Endothelial cell of umbilical vein (primary cell): ENCODE measurements at regions not wholly inside any gene's neighbourhood (a gene's known extent, or its start where the extent isn't known, plus 50 kb on each side); places are given as distances from the start of the nearest gene placed in this dataset.

ENCODE experiments used
- BruUV-seq: library from RNA; stranded (reverse); fragments of 400-500 nt; replicated peaks from 2 replicates; lab custom pipeline; 2021; lab: Mats Ljungman, UMichigan
- CTCF ChIA-PET: fragments of 300-600, 350-600 bp; sonication (Branson Sonifier 250); formaldehyde crosslinking; loops from one replicate; lab custom pipeline; 2021; ENCODE audit warnings: antibody characterized with exemption, inconsistent platforms; lab: Charles Lee
- POLR2A ChIA-PET: fragments of 300-600, 350-600 bp; sonication (Branson Sonifier 250); formaldehyde crosslinking; loops from one replicate; lab custom pipeline; 2021; ENCODE audit warnings: antibody characterized with exemption, inconsistent platforms; lab: Charles Lee
- DNase-seq: peaks from one replicate; pipeline ENCODE4 v3.0.0-alpha.2; 2011; ENCODE audit warnings: low read depth, low spot score
- FAIRE-seq: peaks from 2 replicates; lab custom pipeline; 2011; peaks lifted over from hg19 to GRCh38; lab: Jason Lieb, UNC
- H2AFZ ChIP-seq: 2 replicates; pipeline ENCODE4 v1.6.0; 2012; ENCODE audit warnings: low read depth, low read length, control low read depth, inconsistent platforms
- H3K27ac ChIP-seq: 2 replicates; pipeline ENCODE4 v1.5.1; 2011; ENCODE audit warnings: low read depth, mild to moderate bottlenecking, control low read depth, low read length, moderate library complexity; ENCODE audit not compliant: insufficient read depth
- H3K27me3 ChIP-seq, 2 experiments: 2 replicates each; pipeline versions ENCODE4 v1.6.0 to v1.6.1; 2011; ENCODE audit warnings: low read length in 2 of 2, mixed read lengths in 1 of 2; ENCODE audit not compliant: control insufficient read depth in 2 of 2, insufficient read depth in 2 of 2
- H3K36me3 ChIP-seq, 2 experiments: 2 replicates in 1 of 2; 3 replicates in 1 of 2; pipeline ENCODE4 v1.5.1; 2011; ENCODE audit warnings: low read length in 2 of 2, mild to moderate bottlenecking in 1 of 2, moderate library complexity in 1 of 2; ENCODE audit not compliant: control insufficient read depth in 2 of 2, insufficient read depth in 2 of 2; ENCODE audit errors: extremely low read depth in 1 of 2
- H3K4me1 ChIP-seq: 3 replicates; pipeline ENCODE4 v1.5.1; 2011; ENCODE audit warnings: mild to moderate bottlenecking, low read length; ENCODE audit not compliant: control insufficient read depth, insufficient read depth; ENCODE audit errors: extremely low read depth
- H3K4me2 ChIP-seq: 2 replicates; pipeline ENCODE4 v1.6.1; 2011; ENCODE audit warnings: low read length, control low read depth, mixed read lengths; ENCODE audit not compliant: insufficient read depth
- H3K4me3 ChIP-seq, 3 experiments: fragments of 200-600 bp in 1 of 3; sonication (generic), shearing (Covaris generic) in 1 of 3; replicated peaks in 1 of 3; 2 replicates each; pipeline ENCODE4 v1.5.1; 2011 to 2016; ENCODE audit warnings: control low read depth in 3 of 3, low read length in 3 of 3, mild to moderate bottlenecking in 2 of 3, inconsistent platforms in 1 of 3, low read depth in 1 of 3, moderate library complexity in 1 of 3; ENCODE audit not compliant: insufficient read depth in 1 of 3
- H3K79me2 ChIP-seq: 2 replicates; pipeline ENCODE4 v1.6.0; 2012; ENCODE audit warnings: low read length, inconsistent platforms; ENCODE audit not compliant: control insufficient read depth, insufficient read depth
- H3K9ac ChIP-seq: replicated peaks from 2 replicates; pipeline ENCODE3; 2011; ENCODE audit warnings: low read length, control low read depth; ENCODE audit not compliant: insufficient read depth; ENCODE audit errors: extremely low read depth
- H3K9me1 ChIP-seq: replicated peaks from 3 replicates; pipeline ENCODE4 v1.6.0; 2011; ENCODE audit warnings: mild to moderate bottlenecking, low read length; ENCODE audit not compliant: control insufficient read depth, insufficient read depth; ENCODE audit errors: extremely low read depth
- H3K9me3 ChIP-seq: replicated peaks from 2 replicates; pipeline ENCODE4 v1.5.1; 2012; ENCODE audit warnings: low read length, inconsistent platforms; ENCODE audit not compliant: control insufficient read depth, insufficient read depth
- H4K20me1 ChIP-seq: replicated peaks from 2 replicates; pipeline ENCODE3; 2011; ENCODE audit warnings: mild to moderate bottlenecking, low read length; ENCODE audit not compliant: control insufficient read depth, insufficient read depth; ENCODE audit errors: extremely low read depth
- CTCF ChIP-seq, 2 donors: IDR thresholded peaks; 1 replicate in 1 of 2; 2 replicates in 1 of 2; pipeline ENCODE4 v1.5.1; 2011; ENCODE audit warnings: low read length in 2 of 2, mild to moderate bottlenecking in 2 of 2, moderate library complexity in 2 of 2, control low read depth in 1 of 2, inconsistent platforms in 1 of 2, low read depth in 1 of 2; ENCODE audit not compliant: insufficient read depth in 1 of 2; ENCODE audit errors: extremely low read depth in 1 of 2
- EZH2 ChIP-seq: IDR thresholded peaks from 2 replicates; pipeline ENCODE4 v1.6.1; 2012; ENCODE audit warnings: borderline replicate concordance, low read depth, mild to moderate bottlenecking, moderate library complexity, low read length, inconsistent platforms; ENCODE audit not compliant: severe bottlenecking
- FOS ChIP-seq: IDR thresholded peaks from 2 replicates; pipeline ENCODE4 v1.6.1; 2011; ENCODE audit warnings: mild to moderate bottlenecking, low read length, moderate library complexity, borderline replicate concordance; ENCODE audit not compliant: insufficient read depth
- GATA2 ChIP-seq: IDR thresholded peaks from 2 replicates; pipeline ENCODE4 v1.7.0; 2011; ENCODE audit warnings: low read depth, mild to moderate bottlenecking, moderate library complexity, mixed read lengths, low read length; ENCODE audit not compliant: insufficient read length, insufficient read depth
- JUN ChIP-seq: IDR thresholded peaks from 2 replicates; pipeline ENCODE4 v1.6.1; 2011; ENCODE audit warnings: borderline replicate concordance, low read depth; ENCODE audit not compliant: insufficient read length, insufficient read depth
- MYC ChIP-seq: IDR thresholded peaks from one replicate; pipeline ENCODE4 v1.6.1; 2011; ENCODE audit warnings: mild to moderate bottlenecking, low read depth, low read length
- dilution Hi-C: fragments of 300-500 bp; cut with MboI; formaldehyde crosslinking; loops from one replicate; pipeline ENCODE4 v1.15.0; 2019; ENCODE audit warnings: low sequenced_read_pairs; ENCODE audit not compliant: extremely low pct_ligation_motif_present
- intact Hi-C: fragments of 100-400 bp; cut with micrococcal nuclease; formaldehyde crosslinking; loops from one replicate; pipeline ENCODE4 v1.10.0; 2022

GRCh38 chr3:147756476-147756875, 347.3 kb downstream of the ZIC1 start:
- dilution Hi-C loops, result no loop called here
- no peak overlapping the region for H3K4me3 ChIP-seq
- intact Hi-C loops, result no loop called here
- DNase-seq (no peak), FAIRE-seq (no peak)
- H3K79me2 ChIP-seq, result no peaks in the 10 kb centered on the region
- BruUV-seq, result no TSS peak
- TF ChIP-seq GATA2 (no peak), EZH2 (no peak), MYC (no peak), CTCF (IDR thresholded peaks at IDR 0.05; ENCODE audit: extremely low read depth in 1 of 2, insufficient read depth in 1 of 2, low read depth in 1 of 2, low read length in 2 of 2) (no peak), JUN (no peak), FOS (no peak)
- no peaks in the 10 kb centered on the region for H3K9me1 ChIP-seq
- no peak overlapping the region for H2AFZ ChIP-seq
- H3K9me3 ChIP-seq, result no peaks in the 10 kb centered on the region
- H3K4me1 ChIP-seq, result no peaks in the 10 kb centered on the region
- no peak overlapping the region for H3K27ac ChIP-seq
- H3K4me2 ChIP-seq, result no peak overlapping the region
- H4K20me1 ChIP-seq, result no peaks in the 10 kb centered on the region
- H3K27me3 ChIP-seq, result no peaks in the 10 kb centered on the region
- H3K9ac ChIP-seq, result no peak overlapping the region
- H3K36me3 ChIP-seq, result no peaks in the 10 kb centered on the region
- CTCF ChIA-PET, result no interaction called here
- POLR2A ChIA-PET, result interaction anchor here (0.5 kb wide), 1 partner anchor 103 kb away, joined by 3 read pairs; no protein-coding TSS in a partner anchor
